NCI-H1092 treated with DMSO at 0.1 percent for 48 hours (cell line): ENCODE measurements at regions not wholly inside any gene's neighbourhood (a gene's known extent, or its start where the extent isn't known, plus 50 kb on each side); places are given as distances from the start of the nearest gene placed in this dataset.
"Not testable (repeated sequence)": the region's sequence is repeated elsewhere in the genome, so short reads cannot be mapped to it uniquely, and the experiment has no call there.

Experiments used
- DNase-seq: peaks from one replicate; lab custom pipeline; 2025; lab: John Stamatoyannopoulos, UW

DNA sequence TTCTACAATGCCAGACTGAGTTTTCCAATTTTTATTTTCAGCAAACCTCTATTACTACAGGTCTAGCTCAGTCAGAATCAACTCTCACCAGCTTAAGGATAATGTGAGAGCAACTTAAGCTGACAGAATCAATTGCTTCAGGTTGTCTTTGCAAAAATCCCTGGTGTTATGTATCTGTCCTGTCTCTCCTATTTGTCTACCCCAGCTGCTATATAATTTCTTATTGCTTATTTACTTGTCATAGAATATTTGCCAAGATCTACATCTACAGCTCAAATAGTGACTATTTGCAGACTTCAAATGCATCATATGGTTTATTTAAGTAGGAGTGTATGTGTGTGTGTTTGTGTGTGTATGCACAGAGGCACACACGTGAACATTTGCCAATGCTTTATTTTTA is 54.1 kb downstream of the FOXG1 start:
- no peak for DNase-seq

DNA sequence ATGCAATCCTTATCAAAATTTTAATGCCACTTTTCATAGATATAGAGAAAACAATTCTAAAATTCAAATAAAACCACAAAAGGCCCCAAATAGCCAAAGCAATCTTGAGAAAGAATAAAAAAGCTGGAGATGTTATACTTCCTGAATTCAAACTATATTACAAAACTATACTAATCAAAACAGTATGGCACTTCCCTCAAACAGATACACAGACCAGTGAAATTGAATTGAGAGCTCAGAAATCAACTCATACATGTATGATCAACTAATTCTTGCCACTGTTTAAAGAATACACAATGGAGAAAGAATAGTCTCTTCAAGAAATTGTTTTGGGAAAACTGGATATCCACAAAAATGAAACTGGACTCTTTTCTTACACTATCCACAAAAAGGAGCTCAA is 55.4 kb downstream of the FOXG1 start:
- no peak for DNase-seq

DNA sequence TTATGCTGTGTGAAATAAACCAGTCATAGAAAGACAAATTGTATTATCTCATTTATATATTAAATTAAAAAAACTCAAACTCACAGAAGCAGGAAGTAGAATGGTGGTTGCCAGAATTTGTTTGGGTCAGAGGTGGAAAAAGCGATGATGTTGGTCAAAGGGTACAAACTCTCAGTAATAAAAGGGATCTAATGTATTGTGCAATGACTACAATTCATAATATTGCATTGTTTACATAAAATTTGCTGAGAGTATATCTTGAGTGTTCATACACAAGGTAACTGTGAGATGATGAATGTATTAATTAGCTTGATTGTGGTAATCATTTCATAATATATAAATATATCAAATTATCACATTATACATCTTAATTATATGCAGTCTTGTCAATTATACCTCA is 56.7 kb downstream of the FOXG1 start:
- DNase-seq, result no peak

DNA sequence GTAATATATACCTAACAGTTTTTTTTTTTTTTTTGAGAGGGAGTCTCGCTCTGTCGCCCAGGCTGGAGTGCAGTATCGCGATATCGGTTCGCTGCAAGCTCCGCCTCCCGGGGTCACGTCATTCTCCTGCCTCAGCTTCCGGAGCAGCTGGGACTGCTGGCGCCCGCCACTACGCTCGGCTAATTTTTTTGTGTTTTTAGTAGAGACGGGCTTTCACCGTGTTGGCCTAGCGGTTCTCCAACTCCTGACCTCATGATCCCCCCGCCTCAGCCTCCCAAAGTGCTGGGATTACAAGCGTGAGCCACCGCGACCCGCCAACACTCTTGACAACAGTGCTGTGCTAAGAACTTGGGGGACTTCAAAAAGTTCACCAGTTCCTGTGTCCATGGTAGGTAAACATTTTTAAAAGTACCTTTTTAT is 63.5 kb downstream of the FOXG1 start:
- no peak for DNase-seq

DNA sequence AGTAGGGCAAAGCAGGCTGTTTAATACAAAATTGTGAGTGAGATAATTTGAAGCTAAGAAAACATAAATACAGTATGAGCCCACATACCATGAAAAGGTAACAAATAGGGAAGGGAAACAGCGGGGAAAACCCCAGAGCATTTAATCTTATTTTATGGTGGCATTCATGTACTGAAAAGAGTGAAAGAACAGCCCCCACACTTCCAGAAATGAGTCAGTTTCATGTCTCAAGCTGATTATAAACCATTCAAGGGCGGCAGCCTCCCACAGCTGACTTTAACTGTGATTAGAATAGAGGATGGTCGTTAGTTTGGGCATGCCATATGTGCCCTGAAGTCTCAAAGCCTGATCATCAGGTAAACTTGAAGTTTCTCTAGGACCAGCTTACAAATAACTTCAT is 64.5 kb downstream of the FOXG1 start:
- no peak for DNase-seq

DNA sequence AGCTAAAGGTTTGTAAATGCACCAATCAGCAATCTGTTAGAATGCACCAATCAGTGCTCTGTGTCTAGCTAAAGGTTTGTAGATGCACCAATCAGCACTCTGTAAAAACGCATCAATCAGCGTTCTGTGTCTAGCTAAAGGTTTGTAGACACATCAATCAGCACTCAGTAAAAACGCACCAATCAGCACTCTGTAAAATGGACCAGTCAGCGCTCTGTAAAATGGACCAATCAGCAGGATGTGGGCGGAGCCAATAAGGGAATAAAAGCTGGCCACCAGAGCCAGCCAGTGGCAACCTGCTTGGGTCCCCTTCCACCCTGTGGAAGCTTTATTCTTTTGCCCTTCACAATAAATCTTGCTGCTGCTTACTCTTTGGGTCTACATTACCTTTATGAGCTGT is 76.0 kb downstream of the FOXG1 start:
- DNase-seq, result not testable (repeated sequence)

DNA sequence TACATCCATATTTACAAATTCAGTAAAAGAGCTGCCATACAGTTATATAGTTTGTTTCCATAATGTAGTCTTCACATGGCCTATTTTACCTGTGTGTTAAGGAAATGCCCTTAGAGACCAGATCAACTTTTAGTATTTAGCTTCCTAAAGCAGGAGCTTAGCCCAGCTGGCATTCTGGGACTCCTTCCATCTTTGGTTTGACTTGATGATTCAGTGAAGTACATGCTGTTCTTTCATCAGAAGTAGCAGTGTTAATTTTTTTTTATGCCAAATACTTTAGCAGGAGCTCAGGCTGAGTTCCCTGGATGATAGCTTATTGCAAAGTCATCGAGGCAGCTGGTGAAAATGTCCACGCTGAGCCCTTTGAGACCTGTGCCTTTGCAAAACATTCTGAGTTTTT is 101.0 kb downstream of the FOXG1 start:
- no peak for DNase-seq

DNA sequence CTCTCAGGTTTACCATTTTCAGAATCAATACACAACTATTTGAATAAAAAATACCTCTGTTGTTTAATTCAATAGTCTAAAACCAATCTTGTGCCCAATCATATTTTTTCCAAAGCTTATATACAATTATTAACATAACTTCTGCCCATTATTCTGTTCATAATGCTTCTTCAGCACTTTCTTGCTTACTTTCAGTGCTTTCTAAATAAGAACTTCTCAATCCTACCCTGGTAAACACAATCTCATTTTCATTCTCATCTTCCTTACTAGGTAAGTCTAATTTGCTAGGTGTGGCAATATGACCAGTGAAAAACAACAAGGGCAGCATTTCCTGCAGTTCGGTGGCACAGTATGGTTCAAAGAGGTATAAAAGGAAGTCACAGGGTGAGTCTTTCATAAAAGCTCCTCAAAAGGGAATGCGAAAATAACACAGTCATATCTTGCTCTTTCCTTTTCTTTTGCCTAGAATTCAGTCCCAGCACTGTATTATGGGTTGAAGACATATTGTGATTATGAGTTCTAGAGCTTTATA is 103.5 kb downstream of the FOXG1 start:
- DNase-seq, result no peak

DNA sequence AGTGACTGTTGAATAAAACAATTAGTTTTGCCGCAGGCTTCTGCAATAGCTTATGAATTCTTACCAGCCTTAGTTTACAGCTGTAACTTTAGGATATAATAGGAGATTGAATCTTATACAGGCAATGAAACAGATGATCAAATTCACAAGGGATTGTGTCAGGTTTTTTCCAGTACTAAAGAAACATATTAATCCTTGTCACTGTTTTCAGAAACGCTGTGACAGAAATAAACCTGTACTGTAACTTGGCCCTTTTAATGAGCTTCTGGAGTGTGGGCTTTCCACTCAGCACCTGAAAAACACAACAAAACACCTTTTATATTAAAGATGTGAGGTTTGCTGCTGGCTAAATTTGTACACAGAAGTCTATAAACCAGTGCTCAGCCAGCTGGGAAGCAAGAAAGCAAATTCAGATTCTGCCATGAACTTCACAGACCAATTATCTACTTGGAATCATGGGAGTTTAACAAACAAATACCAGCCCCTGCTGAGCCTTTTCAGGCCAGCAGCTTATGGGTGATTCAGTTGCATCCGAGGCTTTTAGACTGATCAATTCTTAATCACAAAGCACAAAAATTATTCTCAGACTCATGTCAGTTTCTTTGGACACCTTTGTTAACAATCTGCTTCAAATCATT is 109.5 kb downstream of the FOXG1 start:
- DNase-seq, result peak; percentile 99

DNA sequence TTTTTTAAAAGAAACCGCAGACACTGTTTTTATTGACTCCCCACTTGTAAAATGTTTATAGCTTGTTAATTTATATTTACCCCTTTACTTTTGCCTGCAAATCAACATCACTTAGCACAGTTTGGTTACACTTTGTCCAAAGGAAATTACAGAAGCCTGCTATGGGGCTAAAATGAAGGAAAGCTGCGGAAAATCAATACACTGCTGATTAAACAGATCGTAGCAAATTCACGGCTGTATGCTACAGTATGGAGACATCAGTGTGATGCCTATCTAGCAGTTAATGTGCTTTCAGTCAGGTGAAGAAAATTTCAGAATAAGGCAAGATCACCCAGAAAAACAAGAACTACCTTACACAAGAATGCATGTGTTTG is 110.0 kb downstream of the FOXG1 start:
- peak; percentile 99 for DNase-seq

DNA sequence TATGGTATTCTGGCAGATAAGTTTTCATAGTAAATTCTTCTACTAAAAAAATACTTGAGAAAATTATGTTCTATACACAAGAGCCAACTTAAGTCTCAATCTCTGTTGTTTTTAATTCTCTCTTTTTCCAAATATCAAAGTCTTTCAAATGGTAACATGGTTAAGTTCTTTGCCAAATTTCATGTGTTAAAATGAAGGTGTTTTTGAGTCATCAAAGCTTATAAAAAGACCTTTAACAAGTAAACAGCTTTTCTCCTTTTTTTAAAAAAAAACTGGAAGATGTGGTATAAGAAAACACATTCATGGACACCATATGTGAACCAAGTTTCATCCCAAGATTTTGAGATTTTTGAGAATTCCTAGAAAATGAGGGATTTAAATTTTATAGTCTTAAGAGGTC is 111.3 kb downstream of the FOXG1 start:
- peak; percentile 51 for DNase-seq

DNA sequence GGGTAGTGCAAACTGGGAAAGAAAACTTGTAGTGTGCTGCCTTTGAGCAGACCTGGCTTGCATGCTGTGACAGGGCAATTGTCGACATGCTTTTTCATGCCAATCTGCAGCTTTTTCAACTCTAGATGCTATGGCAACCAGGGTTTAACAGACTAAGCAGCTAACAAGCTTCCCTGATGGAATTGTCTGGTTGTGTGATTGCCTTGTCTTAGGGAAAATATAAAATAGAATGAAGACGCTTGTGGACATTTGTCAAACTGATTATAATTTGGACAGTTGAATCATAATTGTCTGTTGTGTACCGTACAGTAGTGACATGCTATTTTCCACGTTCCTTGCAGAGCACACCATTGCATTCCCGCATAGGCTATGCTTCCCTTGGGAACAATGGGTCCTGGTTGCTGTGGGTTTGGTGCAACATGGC is 113.0 kb downstream of the FOXG1 start:
- DNase-seq, result peak; percentile 76

DNA sequence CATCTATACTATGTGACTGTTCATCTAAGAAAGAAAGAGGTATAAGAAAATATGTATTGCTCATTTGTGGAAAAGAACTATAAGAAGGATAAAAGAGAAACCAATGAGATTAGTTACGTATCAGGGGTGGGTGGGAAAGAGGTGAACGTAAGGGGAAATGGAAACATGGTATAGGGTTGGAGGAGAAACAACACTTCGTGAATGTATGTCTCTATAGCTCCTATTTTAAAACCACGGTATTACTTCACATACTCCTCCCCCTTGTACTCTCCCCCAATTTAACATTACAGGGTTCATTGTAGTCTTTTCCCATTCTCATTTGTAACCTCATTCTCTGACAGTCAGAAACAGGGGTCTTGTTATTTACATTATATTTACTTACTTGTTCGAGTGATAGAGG is 120.4 kb downstream of the FOXG1 start:
- DNase-seq, result no peak

DNA sequence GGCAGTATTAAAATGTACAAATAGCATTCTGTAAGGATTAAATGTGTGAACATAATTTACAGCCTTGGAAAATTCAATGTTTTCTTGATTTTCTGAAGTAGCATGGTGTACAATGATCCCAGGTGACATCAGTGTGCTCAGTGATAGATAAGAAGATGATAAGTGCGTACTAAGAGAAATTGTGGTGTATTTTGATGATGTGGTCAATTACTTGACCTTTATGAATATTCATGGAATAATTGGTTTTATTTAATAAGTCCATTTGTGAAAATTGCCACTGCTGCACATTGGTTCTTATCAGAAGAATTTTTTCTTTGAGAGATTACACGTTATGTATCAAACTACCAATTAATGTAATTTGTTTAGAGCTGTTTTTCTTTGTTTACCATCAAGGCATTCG is 128.8 kb downstream of the FOXG1 start:
- no peak for DNase-seq

DNA sequence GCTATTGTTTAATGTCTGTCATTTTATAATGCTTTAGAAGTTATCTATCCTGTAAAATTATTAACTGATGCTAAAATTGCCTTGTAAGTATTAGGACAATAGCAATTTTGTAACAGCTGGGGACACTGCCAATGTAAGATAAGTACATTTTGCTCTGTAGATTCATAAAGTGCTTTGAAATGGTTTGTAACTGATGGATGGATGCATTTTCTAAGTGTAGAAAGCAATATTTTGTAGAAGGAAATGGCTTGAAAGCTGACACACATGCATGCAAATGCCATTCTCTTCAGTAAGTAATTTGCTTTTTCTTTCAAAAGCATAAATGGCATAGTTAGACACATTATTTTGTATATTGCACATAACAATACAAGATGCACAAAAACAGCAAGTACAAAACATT is 129.8 kb downstream of the FOXG1 start:
- DNase-seq, result no peak

DNA sequence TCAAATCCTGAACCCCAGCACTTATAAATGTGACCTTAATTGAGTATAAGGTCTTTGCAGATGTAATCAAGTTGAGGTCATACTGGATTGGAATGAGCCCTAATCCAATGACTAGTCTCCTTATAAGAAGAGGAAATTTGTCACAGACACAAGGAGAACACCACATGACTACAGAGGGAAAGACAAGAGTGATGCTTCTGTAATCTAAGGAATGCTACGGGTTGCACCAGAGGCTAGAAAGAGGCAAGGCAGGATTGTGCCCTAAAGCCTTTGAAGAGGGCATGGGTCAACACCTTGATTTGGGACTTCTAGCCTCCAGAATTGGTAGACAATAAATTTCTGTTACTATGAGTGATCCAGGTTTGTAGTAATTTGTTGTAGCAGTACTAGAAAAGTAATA is 135.0 kb downstream of the FOXG1 start:
- DNase-seq, result no peak

DNA sequence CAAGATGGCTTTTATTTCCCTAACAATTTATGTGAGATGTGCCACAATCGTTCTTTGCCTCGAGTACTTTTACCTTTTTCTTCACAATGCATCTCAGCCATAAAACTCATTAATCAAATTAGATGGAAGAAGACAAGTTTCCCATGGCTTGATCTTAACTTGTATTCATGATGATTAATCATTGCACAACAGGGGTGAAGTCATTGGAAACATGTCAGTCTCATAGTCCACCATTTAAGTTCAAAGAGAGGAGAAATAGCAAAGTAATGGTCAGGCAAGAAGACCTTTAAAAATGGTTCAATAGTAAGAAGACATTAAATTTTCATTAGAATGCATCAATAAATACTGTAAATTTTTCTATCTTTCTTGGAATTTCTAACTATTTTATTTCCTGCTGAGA is 136.3 kb downstream of the FOXG1 start:
- no peak for DNase-seq

DNA sequence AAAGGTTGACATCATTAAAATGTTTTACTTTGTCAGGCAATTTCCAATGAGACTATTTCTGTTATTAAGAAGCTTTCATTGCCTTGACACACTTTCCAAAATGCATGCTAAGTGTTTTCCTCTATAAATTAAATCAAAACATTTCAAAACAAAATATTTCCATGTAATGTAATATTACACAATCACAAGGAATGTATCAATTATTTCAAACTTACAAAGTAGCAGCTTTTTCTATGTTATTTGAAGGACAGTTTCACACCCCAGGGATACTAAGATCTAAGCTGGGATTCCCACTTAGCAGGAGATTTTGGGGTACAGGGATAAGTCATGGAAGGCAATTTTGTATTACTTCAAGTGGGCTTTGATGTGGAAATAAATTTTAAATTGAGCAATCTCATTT is 144.9 kb downstream of the FOXG1 start:
- DNase-seq, result no peak

DNA sequence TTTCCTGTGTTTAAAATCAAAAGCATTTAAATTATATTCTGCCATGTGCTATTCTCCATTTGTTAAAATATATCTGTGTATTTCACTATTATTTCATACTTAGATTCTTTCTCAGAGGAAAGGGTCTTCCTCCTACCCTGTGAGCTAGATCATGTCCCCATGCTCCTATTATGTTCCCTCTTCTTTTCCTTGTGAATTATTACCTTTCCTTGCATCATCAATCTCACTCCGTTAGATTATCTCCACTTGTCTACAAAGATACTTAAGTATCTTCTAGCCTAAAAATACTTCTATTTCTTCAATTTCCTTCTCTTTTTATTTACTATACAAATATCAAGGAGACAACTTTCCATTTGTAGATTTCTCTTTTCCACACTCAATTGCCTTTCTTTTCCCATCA is 146.5 kb downstream of the FOXG1 start:
- DNase-seq, result no peak

DNA sequence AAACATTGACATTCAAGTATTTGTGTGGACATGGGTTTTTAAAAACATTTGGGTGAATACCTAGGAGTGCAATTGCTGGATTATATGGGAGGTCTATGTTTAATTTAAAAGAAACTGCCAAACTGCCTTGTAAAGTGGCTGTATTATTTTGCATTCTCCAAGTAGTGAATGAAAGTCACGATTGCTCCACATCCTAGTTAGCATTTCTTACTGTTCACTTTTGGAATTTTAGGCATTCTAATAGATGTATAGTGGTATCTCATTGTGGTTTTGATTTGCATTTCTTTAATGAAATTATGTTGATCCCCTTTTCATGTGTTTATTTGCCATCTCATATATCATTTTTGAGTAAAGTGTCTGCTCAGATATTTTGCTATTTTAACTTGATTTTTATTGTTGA is 159.5 kb downstream of the FOXG1 start:
- DNase-seq, result no peak

DNA sequence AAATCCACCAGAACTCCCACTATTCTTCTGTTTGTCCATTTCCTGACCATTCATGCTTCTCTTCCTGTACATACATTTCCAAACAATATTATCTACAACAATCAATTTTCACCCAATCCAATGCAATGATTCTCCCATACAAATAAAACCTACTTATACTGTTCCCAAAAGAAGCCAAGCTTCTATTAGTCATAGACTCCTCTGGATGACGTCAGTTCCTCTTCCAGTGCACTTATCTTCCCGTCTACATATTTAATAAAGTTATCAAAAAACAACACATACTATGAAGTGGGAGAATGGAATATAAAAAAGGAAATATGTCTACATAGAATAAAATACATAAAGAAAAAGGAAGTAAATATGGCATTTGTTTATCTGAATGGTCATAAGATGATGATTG is 165.4 kb downstream of the FOXG1 start:
- DNase-seq, result no peak

DNA sequence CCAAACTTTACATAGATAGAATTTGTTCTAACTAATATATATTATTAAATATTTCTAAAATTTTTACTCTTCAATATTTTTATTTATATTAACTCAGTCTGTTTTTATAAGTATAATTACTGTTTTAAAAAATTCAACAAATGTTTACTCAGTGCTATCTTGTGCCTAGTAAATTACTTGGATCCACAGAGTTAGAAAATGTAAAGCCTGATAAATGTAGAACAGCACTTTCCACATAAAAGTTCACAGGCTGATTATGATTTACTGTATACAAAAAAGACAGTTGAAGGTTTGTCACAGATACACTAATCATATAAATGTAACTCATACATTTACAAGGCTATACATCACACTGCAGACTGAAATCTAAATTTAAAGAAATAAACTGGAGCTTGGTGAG is 170.0 kb downstream of the FOXG1 start:
- DNase-seq, result no peak

DNA sequence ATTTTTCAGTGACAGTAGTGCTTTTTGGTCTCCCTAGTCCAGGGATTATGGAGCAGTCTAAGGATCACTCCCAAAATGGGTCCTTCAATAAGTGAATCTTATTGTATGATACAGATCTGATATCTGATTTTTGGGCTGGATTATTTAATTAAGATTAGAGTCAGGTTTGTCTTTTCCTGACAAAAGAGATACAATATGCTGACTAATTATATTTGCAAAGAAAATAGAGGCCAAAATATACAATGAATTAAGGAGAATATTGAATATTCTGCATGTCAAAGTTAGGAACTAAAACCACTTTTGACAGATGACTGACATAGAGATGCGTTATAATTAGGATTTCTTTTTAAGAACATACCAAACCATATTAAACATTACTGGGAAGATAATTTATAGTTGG is 175.2 kb downstream of the FOXG1 start:
- no peak for DNase-seq

DNA sequence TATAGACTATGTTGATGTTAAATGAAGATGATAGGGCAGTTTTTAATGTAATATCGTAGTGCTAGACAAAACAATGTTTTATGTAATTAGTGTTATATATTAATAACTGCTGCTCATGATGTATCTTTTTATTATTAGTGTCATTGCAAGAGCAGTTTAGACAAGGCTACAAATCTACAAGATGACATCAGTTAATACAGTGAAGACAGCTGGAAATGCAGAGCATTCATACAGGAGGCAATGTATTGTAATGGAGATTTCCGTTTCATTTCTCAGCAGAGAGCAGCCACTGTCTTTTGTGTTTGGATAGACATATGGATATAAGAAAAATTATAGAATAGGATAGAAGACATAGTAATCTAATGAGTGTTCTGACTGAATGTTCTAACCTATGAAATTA is 178.0 kb downstream of the FOXG1 start:
- DNase-seq, result no peak

DNA sequence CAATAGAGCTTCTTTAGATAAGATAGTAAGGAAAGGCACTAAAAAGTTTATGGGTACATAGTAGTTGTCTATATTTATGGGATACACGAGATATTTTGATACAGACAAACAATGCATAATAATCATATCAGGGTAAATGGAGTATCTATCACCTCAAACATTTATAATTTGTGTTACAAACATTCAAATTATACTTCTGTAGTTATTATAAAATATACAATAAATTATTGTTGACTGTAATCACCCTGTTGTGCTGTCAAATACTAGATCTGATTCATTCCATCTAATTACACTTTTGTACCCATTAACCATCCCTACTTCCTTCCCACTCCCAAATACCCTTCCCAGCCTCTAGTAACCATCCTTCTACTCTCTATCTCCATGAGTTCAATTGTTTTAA is 179.7 kb downstream of the FOXG1 start:
- no peak for DNase-seq
